K562 (cell line): ENCODE measurements at regions not wholly inside any gene's neighbourhood (a gene's known extent, or its start where the extent isn't known, plus 50 kb on each side); places are given as distances from the start of the nearest gene placed in this dataset.

Source experiments
- ATAC-seq: fragments of 200-7000 bp; cut with Tn5 transposase; 3 replicates; pipeline ENCODE4 v1.9.1; 2020; ENCODE audit warnings: moderate library complexity
- BruUV-seq: library from RNA; stranded (reverse); fragments of 400-500 nt; replicated peaks from 2 replicates; lab custom pipeline; 2021; lab: Mats Ljungman, UMichigan
- CTCF ChIA-PET: fragments of 300-600 bp; formaldehyde crosslinking; extraction: SDS; loops from one replicate; lab custom pipeline; 2021; ENCODE audit warnings: low intra/inter-chr PET ratio; lab: Yijun Ruan, JAX
- POLR2A ChIA-PET: fragments of 300-600, 350-650 bp; sonication (Branson Sonifier 250); formaldehyde crosslinking; extraction: SDS; loops from one replicate; lab custom pipeline; 2021; ENCODE audit warnings: antibody characterized with exemption, inconsistent platforms; lab: Yijun Ruan, JAX
- DNase-seq, 4 experiments: peaks; one replicate each; pipeline versions ENCODE4 v3.0.0 to v3.0.0-alpha.2; 2011 to 2018; ENCODE audit warnings: low spot score in 3 of 4, mixed read lengths in 3 of 4; ENCODE audit errors: extremely low read depth in 1 of 4
- FAIRE-seq: peaks from 2 replicates; lab custom pipeline; 2011; peaks lifted over from hg19 to GRCh38; lab: Jason Lieb, UNC
- H2AFZ ChIP-seq: 2 replicates; pipeline ENCODE4 v1.6.0; 2011; ENCODE audit warnings: low read depth, low read length, control low read depth, inconsistent platforms
- H3K27ac ChIP-seq: fragments of 200-600 bp; 3 replicates; pipeline ENCODE4 v1.8.0; 2011; ENCODE audit warnings: low read depth, mild to moderate bottlenecking, control low read depth, inconsistent platforms, low read length, moderate library complexity, mixed read lengths; ENCODE audit errors: extremely low read depth
- H3K27me3 ChIP-seq, 2 experiments: fragments of 300-600 bp in 1 of 2; 2 replicates in 1 of 2; 3 replicates in 1 of 2; pipeline versions ENCODE4 v1.6.0 to v1.8.0; 2011; ENCODE audit warnings: inconsistent platforms in 2 of 2, low read length in 2 of 2, mild to moderate bottlenecking in 1 of 2, mixed read lengths in 1 of 2, moderate library complexity in 1 of 2; ENCODE audit not compliant: control insufficient read depth in 2 of 2, insufficient read depth in 2 of 2
- H3K36me3 ChIP-seq: fragments of 300-600 bp; 3 replicates; pipeline ENCODE4 v1.8.0; 2011; ENCODE audit warnings: mild to moderate bottlenecking, low read length, inconsistent platforms; ENCODE audit not compliant: control insufficient read depth, insufficient read depth
- H3K4me1 ChIP-seq, 2 experiments: fragments of 200-600 bp in 1 of 2; replicated peaks in 1 of 2; 2 replicates in 1 of 2; 3 replicates in 1 of 2; pipeline versions ENCODE4 v1.5.1 to v1.8.0; 2011; ENCODE audit warnings: inconsistent platforms in 2 of 2, low read length in 2 of 2, mild to moderate bottlenecking in 1 of 2, mixed read lengths in 1 of 2, moderate library complexity in 1 of 2; ENCODE audit not compliant: control insufficient read depth in 2 of 2, insufficient read depth in 2 of 2
- H3K4me2 ChIP-seq: 2 replicates; pipeline ENCODE4 v1.6.1; 2011; ENCODE audit warnings: low read length, control low read depth, inconsistent platforms, mixed read lengths; ENCODE audit not compliant: insufficient read depth
- H3K4me3 ChIP-seq: fragments of 200-600 bp; sonication (generic), shearing (Covaris generic); 2 replicates; pipeline ENCODE4 v1.5.1; 2016; ENCODE audit warnings: control low read depth, inconsistent platforms
- H3K79me2 ChIP-seq: fragments of 200-600 bp; 3 replicates; pipeline ENCODE4 v1.8.0; 2011; ENCODE audit warnings: low read length, inconsistent platforms; ENCODE audit not compliant: control insufficient read depth, insufficient read depth
- H3K9ac ChIP-seq, 2 experiments: 2 replicates each; pipeline versions ENCODE4 v1.6.0 to v1.6.1; 2011; ENCODE audit warnings: low read depth in 2 of 2, low read length in 2 of 2, control low read depth in 1 of 2, inconsistent platforms in 1 of 2, mild to moderate bottlenecking in 1 of 2, mixed read lengths in 1 of 2; ENCODE audit not compliant: insufficient read depth in 1 of 2
- H3K9me1 ChIP-seq: one replicate; pipeline ENCODE4 v1.6.0; 2011; ENCODE audit warnings: inconsistent platforms, mild to moderate bottlenecking, low read length, moderate library complexity; ENCODE audit not compliant: control insufficient read depth, insufficient read depth
- H3K9me3 ChIP-seq: replicated peaks from 2 replicates; pipeline ENCODE4 v1.5.1; 2011; ENCODE audit warnings: low read depth, low read length, inconsistent platforms; ENCODE audit not compliant: control insufficient read depth, insufficient read depth
- H4K20me1 ChIP-seq: replicated peaks from 2 replicates; pipeline ENCODE4 v1.6.1; 2011; ENCODE audit warnings: low read length, inconsistent platforms, mixed read lengths; ENCODE audit not compliant: control insufficient read depth, insufficient read depth
- ATF7 ChIP-seq: fragments of 450-650 bp; IDR thresholded peaks from 2 replicates; pipeline ENCODE4 v1.7.1; 2014; ENCODE audit warnings: mild to moderate bottlenecking, moderate library complexity
- CEBPG ChIP-seq, 3 experiments: fragments of 200-800 bp in 1 of 3; sonication (Bioruptor generic) in 1 of 3; sonication (generic) in 1 of 3; formaldehyde crosslinking in 1 of 3; IDR thresholded peaks in 2 of 3; conservative IDR thresholded peaks in 1 of 3; 2 replicates each; pipeline versions ENCODE4 v1.6.1 to v1.8.0; 2016 to 2022; ENCODE audit warnings: missing compliant biosample characterization in 2 of 3, missing genetic modification characterization in 2 of 3, mild to moderate bottlenecking in 1 of 3, missing genetic modification reagents in 1 of 3
- CSDE1 ChIP-seq, 2 experiments: fragments of 450-650 bp; IDR thresholded peaks; 2 replicates each; pipeline ENCODE4 v1.6.1; 2016; ENCODE audit warnings: mild to moderate bottlenecking in 1 of 2
- GATA2 ChIP-seq: sonication (generic); formaldehyde crosslinking; IDR thresholded peaks from 2 replicates; pipeline ENCODE4 v1.4.0; 2020; ENCODE audit warnings: mild to moderate bottlenecking, missing genetic modification reagents
- HDAC2 ChIP-seq: fragments of 450-650 bp; IDR thresholded peaks from 2 replicates; pipeline ENCODE4 v1.6.1; 2016; ENCODE audit warnings: mild to moderate bottlenecking
- JUND ChIP-seq, 2 experiments: IDR thresholded peaks; 2 replicates in 1 of 2; 3 replicates in 1 of 2; pipeline ENCODE4 v1.6.1; 2011; ENCODE audit warnings: borderline replicate concordance in 2 of 2, low read depth in 2 of 2, low read length in 2 of 2, improper control_type of control experiment in 1 of 2, missing biosample characterization in 1 of 2, missing genetic modification characterization in 1 of 2, missing genetic modification reagents in 1 of 2
- L3MBTL2 ChIP-seq: fragments of 450-650 bp; IDR thresholded peaks from 2 replicates; pipeline ENCODE4 v1.6.1; 2016; ENCODE audit warnings: mild to moderate bottlenecking, moderate library complexity
- MYBL2 ChIP-seq, 2 experiments: fragments of 450-650 bp in 1 of 2; sonication (generic) in 1 of 2; formaldehyde crosslinking in 1 of 2; IDR thresholded peaks; 2 replicates each; pipeline versions ENCODE4 v1.6.1 to v1.8.1; 2017 to 2022; ENCODE audit warnings: borderline replicate concordance in 1 of 2, inconsistent platforms in 1 of 2, low read depth in 1 of 2, mild to moderate bottlenecking in 1 of 2, missing genetic modification reagents in 1 of 2, moderate library complexity in 1 of 2
- POLR2AphosphoS2 ChIP-seq: IDR thresholded peaks from 2 replicates; pipeline ENCODE4 v1.6.1; 2012; ENCODE audit warnings: low read length, improper control_type of control experiment
- POLR3G ChIP-seq: IDR thresholded peaks from 2 replicates; pipeline ENCODE4 v1.6.1; 2011; ENCODE audit not compliant: insufficient read length, insufficient replicate concordance; ENCODE audit errors: extremely low read depth
- RAD51 ChIP-seq: fragments of 450-650 bp; IDR thresholded peaks from 2 replicates; pipeline ENCODE4 v1.7.1; 2016; ENCODE audit warnings: low read depth, mild to moderate bottlenecking, borderline replicate concordance
- SOX6 ChIP-seq: fragments of 450-650 bp; IDR thresholded peaks from 2 replicates; pipeline ENCODE4 v1.6.1; 2014; ENCODE audit warnings: mild to moderate bottlenecking
- TARDBP ChIP-seq: fragments of 450-650 bp; IDR thresholded peaks from 2 replicates; pipeline ENCODE4 v1.6.1; 2016
- TEAD2 ChIP-seq: fragments of 450-650 bp; IDR thresholded peaks from 2 replicates; pipeline ENCODE4 v1.6.1; 2016; ENCODE audit warnings: missing genetic modification characterization, control low read depth, missing compliant biosample characterization
- ZNF12 ChIP-seq: sonication (generic); formaldehyde crosslinking; IDR thresholded peaks from 2 replicates; pipeline ENCODE4 v1.4.0; 2020; ENCODE audit warnings: mild to moderate bottlenecking, missing genetic modification reagents
- ZNF134 ChIP-seq: fragments of 250-450 bp; sonication (Bioruptor Pico); conservative IDR thresholded peaks from 2 replicates; pipeline ENCODE4 v1.4.0; 2020
- ZNF41 ChIP-seq: fragments of 250-450 bp; sonication (Bioruptor Pico); conservative IDR thresholded peaks from 2 replicates; pipeline ENCODE4 v1.4.0; 2020; ENCODE audit warnings: mild to moderate bottlenecking
- ZNF436 ChIP-seq: fragments of 250-450, 450-650 bp; sonication (Bioruptor Pico); formaldehyde crosslinking; IDR thresholded peaks from 2 replicates; pipeline ENCODE4 v1.7.0; 2020; ENCODE audit warnings: mild to moderate bottlenecking
- WGBS: fragments of 100-300 bp; shearing (Covaris generic); methylation state at CpG from one replicate; pipeline ENCODE4 v1.1.6; 2016; ENCODE audit warnings: low coverage, mixed read lengths; ENCODE audit not compliant: insufficient coverage; ENCODE audit errors: missing lambda C conversion rate; 5-methylcytosine and 5-hydroxymethylcytosine counted together
- in situ Hi-C: fragments of 300-500 bp; cut with MboI; formaldehyde crosslinking; loops from 4 replicates; pipeline ENCODE4 v1.15.0; 2018; ENCODE audit warnings: inconsistent platforms, mixed read lengths
- intact Hi-C: fragments of 100-400 bp; cut with micrococcal nuclease; formaldehyde crosslinking; loops from 2 replicates; pipeline ENCODE4 v1.14.2; 2022
- TF ChIP-seq, protein P1 (sequence below), 2 experiments: fragments of 450-650 bp; IDR thresholded peaks; 2 replicates each; pipeline ENCODE4 v1.6.1; 2018; ENCODE audit warnings: mild to moderate bottlenecking in 2 of 2, low read depth in 1 of 2; ENCODE audit not compliant: partially characterized antibody in 2 of 2

DNA sequence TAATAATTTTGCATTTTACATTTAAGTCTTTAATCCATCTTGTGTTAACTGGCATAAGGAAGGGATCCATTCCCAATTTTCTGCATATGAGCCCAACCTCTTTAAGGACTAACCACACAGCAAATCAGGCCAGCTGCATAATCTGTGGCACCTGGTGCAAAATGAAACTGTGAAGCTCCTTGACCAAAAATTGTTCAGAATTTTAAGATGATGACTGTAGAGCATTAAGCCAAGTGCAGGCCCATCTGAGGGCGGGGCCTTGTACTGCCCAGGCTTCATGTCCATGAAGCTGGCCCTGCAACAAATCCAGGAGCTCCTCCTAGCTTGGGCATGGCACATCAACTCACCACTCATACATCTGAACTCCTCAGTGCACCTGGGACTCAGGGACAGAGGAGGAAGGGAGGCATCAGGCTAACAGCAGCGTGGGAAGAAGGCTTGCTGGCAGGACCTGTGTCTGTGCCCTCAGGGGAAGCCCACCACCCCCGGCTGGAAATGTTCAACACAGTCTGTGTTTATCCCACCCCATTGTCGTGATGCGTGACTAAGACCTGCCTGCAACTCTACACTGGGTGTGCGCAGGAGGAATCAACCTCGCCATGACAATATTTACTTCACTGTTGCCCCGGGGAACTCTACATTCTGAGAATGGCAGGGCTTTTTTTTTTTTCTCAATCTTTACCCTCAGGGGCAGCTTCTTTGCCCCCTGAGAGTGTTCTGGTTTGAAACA, 128.9 kb upstream of the SIX2 start:
- Histone ChIP-seq H3K4me3 (no peak overlapping the region), H3K27ac (no peak overlapping the region), H3K27me3 (peaks cover 3 to 8% of the 10 kb centered on the region in 2 experiments; a peak in 3 of 5 replicates), H3K4me2 (no peak overlapping the region), H3K9ac (no peak overlapping the region), H3K9me3 (no peaks in the 10 kb centered on the region), H4K20me1 (no peaks in the 10 kb centered on the region), H3K36me3 (no peaks in the 10 kb centered on the region), H3K79me2 (no peaks in the 10 kb centered on the region), H3K9me1 (no peaks in the 10 kb centered on the region), H2AFZ (no peak overlapping the region), H3K4me1 (no peaks in the 10 kb centered on the region)
- ATAC-seq: no peak
- CTCF ChIA-PET: no interaction called here
- no TSS peak for BruUV-seq
- DNase-seq: no peak
- POLR2A ChIA-PET: interaction anchor here (0.9 kb wide), 1 partner anchor 19 kb away, joined by 3 read pairs; no protein-coding TSS in a partner anchor
- TF ChIP-seq ZNF12 (CRISPR knock-in tag) (no peak), JUND (IDR thresholded peaks at IDR 0.05; ENCODE audit: borderline replicate concordance, low read depth, low read length) (no peak), JUND (tag; IDR thresholded peaks at IDR 0.05; ENCODE audit: borderline replicate concordance, low read depth, low read length) (no peak), ZNF41 (no peak), MYBL2 (IDR thresholded peaks at IDR 0.05; ENCODE audit: low read depth) (no peak), MYBL2 (CRISPR knock-in tag; IDR thresholded peaks at IDR 0.05; ENCODE audit: borderline replicate concordance) (no peak), ZNF134 (CRISPR knock-in tag) (no peak), TARDBP (no peak), ZNF436 (CRISPR knock-in tag) (no peak), ATF7 (no peak), HDAC2 (no peak), TEAD2 (tag) (no peak), RAD51 (no peak), SOX6 (no peak), GATA2 (CRISPR knock-in tag) (no peak), POLR2AphosphoS2 (no peak), CSDE1 (IDR thresholded peaks at IDR 0.05) (no peak), POLR3G (no peak), L3MBTL2 (no peak), CEBPG (CRISPR knock-in tag; IDR thresholded peaks at IDR 0.05) (no peak), CEBPG (tag; conservative IDR thresholded peaks at IDR 0.05 in 1 of 2, IDR thresholded peaks at IDR 0.05 in 1 of 2) (no peak)
- TF ChIP-seq, protein P1, sequence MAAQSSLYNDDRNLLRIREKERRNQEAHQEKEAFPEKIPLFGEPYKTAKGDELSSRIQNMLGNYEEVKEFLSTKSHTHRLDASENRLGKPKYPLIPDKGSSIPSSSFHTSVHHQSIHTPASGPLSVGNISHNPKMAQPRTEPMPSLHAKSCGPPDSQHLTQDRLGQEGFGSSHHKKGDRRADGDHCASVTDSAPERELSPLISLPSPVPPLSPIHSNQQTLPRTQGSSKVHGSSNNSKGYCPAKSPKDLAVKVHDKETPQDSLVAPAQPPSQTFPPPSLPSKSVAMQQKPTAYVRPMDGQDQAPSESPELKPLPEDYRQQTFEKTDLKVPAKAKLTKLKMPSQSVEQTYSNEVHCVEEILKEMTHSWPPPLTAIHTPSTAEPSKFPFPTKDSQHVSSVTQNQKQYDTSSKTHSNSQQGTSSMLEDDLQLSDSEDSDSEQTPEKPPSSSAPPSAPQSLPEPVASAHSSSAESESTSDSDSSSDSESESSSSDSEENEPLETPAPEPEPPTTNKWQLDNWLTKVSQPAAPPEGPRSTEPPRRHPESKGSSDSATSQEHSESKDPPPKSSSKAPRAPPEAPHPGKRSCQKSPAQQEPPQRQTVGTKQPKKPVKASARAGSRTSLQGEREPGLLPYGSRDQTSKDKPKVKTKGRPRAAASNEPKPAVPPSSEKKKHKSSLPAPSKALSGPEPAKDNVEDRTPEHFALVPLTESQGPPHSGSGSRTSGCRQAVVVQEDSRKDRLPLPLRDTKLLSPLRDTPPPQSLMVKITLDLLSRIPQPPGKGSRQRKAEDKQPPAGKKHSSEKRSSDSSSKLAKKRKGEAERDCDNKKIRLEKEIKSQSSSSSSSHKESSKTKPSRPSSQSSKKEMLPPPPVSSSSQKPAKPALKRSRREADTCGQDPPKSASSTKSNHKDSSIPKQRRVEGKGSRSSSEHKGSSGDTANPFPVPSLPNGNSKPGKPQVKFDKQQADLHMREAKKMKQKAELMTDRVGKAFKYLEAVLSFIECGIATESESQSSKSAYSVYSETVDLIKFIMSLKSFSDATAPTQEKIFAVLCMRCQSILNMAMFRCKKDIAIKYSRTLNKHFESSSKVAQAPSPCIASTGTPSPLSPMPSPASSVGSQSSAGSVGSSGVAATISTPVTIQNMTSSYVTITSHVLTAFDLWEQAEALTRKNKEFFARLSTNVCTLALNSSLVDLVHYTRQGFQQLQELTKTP (IDR thresholded peaks at IDR 0.05; ENCODE audit: low read depth in 1 of 2, partially characterized antibody in 2 of 2): no peak
- no peak for FAIRE-seq
- intact Hi-C loops: no loop called here
- 3% methylated on average over 8 of the region's 8 CpGs for WGBS
- in situ Hi-C loops: no loop called here
